Heart left ventricle (tissue), 16 donors: ENCODE measurements at regions not wholly inside any gene's neighbourhood (a gene's known extent, or its start where the extent isn't known, plus 50 kb on each side); places are given as distances from the start of the nearest gene placed in this dataset.

Experiments
- ATAC-seq, 4 donors: fragments of 200-7000 bp; cut with Tn5 transposase; one replicate each; pipeline ENCODE4 v1.9.1; 2020 to 2022; ENCODE audit warnings: moderate library complexity in 4 of 4, mild to moderate bottlenecking in 3 of 4, moderate number of reproducible peaks in 1 of 4
- DNase-seq, 5 donors: peaks; one replicate each; pipeline ENCODE4 v3.0.0-alpha.2; 2020
- H3K27ac ChIP-seq, 12 donors: fragments of 200-600 bp; sonication (generic) in 4 of 12; one replicate each; pipeline versions ENCODE4 v1.5.0 to v1.8.0; 2016 to 2022; ENCODE audit warnings: mild to moderate bottlenecking in 2 of 12
- H3K27me3 ChIP-seq, 9 donors: fragments of 200-600 bp; sonication (generic) in 2 of 9; one replicate each; pipeline versions ENCODE4 v1.5.1 to v1.8.0; 2016 to 2022; ENCODE audit warnings: mild to moderate bottlenecking in 3 of 9
- H3K36me3 ChIP-seq, 9 donors: fragments of 200-600 bp; sonication (generic) in 2 of 9; one replicate each; pipeline versions ENCODE4 v1.5.0 to v1.8.0; 2018 to 2022; ENCODE audit warnings: mild to moderate bottlenecking in 2 of 9
- H3K4me1 ChIP-seq, 12 donors: fragments of 200-600 bp; sonication (generic) in 4 of 12; one replicate each; pipeline versions ENCODE4 v1.5.0 to v1.8.0; 2016 to 2022; ENCODE audit warnings: mild to moderate bottlenecking in 3 of 12
- H3K4me3 ChIP-seq, 12 donors: fragments of 200-600 bp; sonication (generic) in 4 of 12; one replicate each; pipeline versions ENCODE4 v1.5.0 to v1.8.0; 2017 to 2022; ENCODE audit warnings: mild to moderate bottlenecking in 9 of 12, moderate library complexity in 4 of 12
- H3K9me3 ChIP-seq, 12 donors: fragments of 200-600 bp; sonication (generic) in 4 of 12; one replicate each; pipeline versions ENCODE4 v1.5.0 to v1.8.0; 2016 to 2022; ENCODE audit warnings: mild to moderate bottlenecking in 1 of 12
- POLR2A ChIP-seq, 2 donors: fragments of 450-650 bp; IDR thresholded peaks; one replicate each; pipeline ENCODE4 v1.6.1; 2017; ENCODE audit warnings: antibody characterized with exemption in 2 of 2, mild to moderate bottlenecking in 2 of 2, moderate library complexity in 2 of 2
- WGBS, 4 donors: extraction: QIAGEN DNeasy Blood & Tissue Kit in 2 of 4; methylation state at CpG; one replicate each; pipeline versions ENCODE4 v1.1.5 to v1.1.7; 2013 to 2018; 5-methylcytosine and 5-hydroxymethylcytosine counted together
- intact Hi-C, 10 donors: fragments of 100-400 bp; cut with DNase I; formaldehyde crosslinking; loops; one replicate each; pipeline versions ENCODE4 v1.11.1 to v1.14.2; 2022
- TF ChIP-seq, protein P1 (sequence below), 12 donors: fragments of 200-600 bp; sonication (generic) in 4 of 12; IDR thresholded peaks; one replicate each; pipeline versions ENCODE4 v1.5.0 to v1.8.0; 2018 to 2022; ENCODE audit warnings: antibody characterized with exemption in 12 of 12, mild to moderate bottlenecking in 5 of 12
- donor health status: ischemic (EF 13 %, LVEDD 7.1; RV severe dilation, severe dysfunction).
- donor health status: healthy with polysubstance abuse.
- donor health status: DM: no; HTN: yes; CAD: no.
- donor health status: DM: no; HTN: no; CAD: no.
- donor health status: ischemic (EF 25% LVEDD 6.9; RV normal size, moderate dysfunction).
- donor health status: ischemic (EF 25% LVEDD 5.7; RV mildly dilated, moderate dysfunction).
- donor health status: healthy.
- donor health status: DM: yes; HTN: yes; CAD: no.
- donor health status: ischemic (EF 35%, LVEDD 5.7; RV mildly dilated, moderate dysfunction).
- donor health status: nonischemic (EF 11% LVEDD 7.7; RV severe dilation, severe dysfunction).
- donor health status: DM: yes; HTN: yes; CAD: no.
- donor health status: PGD.
- donor health status: ischemic (EF 29% LVEDD 5.4; RV normal size, mild dysfunction).
- donor health status: nonischemic (EF 23%, LVEDD 6.1; RV moderate dilation, normal function).

DNA sequence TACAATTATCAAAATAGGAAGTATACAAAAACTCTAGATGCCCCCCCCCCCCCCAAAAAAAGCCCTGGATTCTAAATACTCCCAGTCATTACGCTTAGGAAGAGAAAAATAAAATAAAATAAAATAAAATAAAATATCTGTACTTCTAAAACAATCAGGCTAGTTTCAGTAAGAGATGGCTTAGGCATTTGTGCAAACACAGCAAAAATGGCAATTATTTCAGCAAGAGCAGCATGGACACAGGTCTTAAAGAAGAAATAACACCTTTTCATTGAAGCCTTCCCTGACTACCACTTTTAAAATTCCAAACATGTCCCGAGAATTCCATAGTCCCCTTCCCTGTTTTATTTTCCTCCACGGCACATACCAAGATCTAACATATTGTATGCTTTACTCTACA, 218.6 kb upstream of the POU5F2 start:
- Histone ChIP-seq H3K9me3 (no peaks in the 10 kb centered on the region), H3K4me3 (no peak overlapping the region), H3K27ac (no peak overlapping the region), H3K36me3 (peaks cover 0 to 9% (median 0%) of the 10 kb centered on the region in 9 donors), H3K27me3 (no peaks in the 10 kb centered on the region), H3K4me1 (no peaks in the 10 kb centered on the region)
- DNase-seq: no peak
- TF ChIP-seq, protein P1, sequence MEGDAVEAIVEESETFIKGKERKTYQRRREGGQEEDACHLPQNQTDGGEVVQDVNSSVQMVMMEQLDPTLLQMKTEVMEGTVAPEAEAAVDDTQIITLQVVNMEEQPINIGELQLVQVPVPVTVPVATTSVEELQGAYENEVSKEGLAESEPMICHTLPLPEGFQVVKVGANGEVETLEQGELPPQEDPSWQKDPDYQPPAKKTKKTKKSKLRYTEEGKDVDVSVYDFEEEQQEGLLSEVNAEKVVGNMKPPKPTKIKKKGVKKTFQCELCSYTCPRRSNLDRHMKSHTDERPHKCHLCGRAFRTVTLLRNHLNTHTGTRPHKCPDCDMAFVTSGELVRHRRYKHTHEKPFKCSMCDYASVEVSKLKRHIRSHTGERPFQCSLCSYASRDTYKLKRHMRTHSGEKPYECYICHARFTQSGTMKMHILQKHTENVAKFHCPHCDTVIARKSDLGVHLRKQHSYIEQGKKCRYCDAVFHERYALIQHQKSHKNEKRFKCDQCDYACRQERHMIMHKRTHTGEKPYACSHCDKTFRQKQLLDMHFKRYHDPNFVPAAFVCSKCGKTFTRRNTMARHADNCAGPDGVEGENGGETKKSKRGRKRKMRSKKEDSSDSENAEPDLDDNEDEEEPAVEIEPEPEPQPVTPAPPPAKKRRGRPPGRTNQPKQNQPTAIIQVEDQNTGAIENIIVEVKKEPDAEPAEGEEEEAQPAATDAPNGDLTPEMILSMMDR (IDR thresholded peaks at IDR 0.05): no peak
- no peak for TF ChIP-seq POLR2A (IDR thresholded peaks at IDR 0.05)
- WGBS, 4 donors: 97 to 98% (median 97%) methylated on average over 3 of the region's 3 CpGs
- intact Hi-C loops: no loop called here
- no peak for ATAC-seq

DNA sequence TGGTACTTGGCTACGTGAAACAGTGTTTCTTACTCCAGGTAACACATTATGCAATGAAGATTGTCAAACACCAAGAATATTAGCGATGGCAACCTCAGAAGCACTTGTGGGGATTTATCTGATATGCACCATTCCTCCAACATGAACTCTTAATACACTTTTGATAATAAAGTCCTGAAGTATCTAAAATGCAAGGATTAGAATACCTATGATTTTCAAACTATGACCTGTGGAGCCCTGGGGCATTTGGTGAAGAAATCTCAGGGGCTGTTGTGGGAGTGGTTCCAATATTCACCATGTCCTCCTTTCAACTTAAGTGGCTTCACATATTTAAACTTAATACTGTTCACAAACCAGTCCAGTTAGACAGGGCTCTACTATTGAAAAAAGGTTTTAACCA, 214.6 kb upstream of the POU5F2 start:
- H3K27ac ChIP-seq: no peak overlapping the region
- ATAC-seq (no peak), DNase-seq (no peak)
- H3K4me1 ChIP-seq: no peaks in the 10 kb centered on the region
- WGBS, 4 donors: 95 to 99% (median 97%) methylated on average over 2 of the region's 2 CpGs
- no peak for TF ChIP-seq POLR2A (IDR thresholded peaks at IDR 0.05)
- TF ChIP-seq, protein P1 (IDR thresholded peaks at IDR 0.05): no peak
- peaks cover 0 to 8% (median 0%) of the 10 kb centered on the region in 9 donors for H3K36me3 ChIP-seq
- no peak overlapping the region for H3K4me3 ChIP-seq
- no peaks in the 10 kb centered on the region for H3K27me3 ChIP-seq
- no peaks in the 10 kb centered on the region for H3K9me3 ChIP-seq
- intact Hi-C loops: no loop called here

DNA sequence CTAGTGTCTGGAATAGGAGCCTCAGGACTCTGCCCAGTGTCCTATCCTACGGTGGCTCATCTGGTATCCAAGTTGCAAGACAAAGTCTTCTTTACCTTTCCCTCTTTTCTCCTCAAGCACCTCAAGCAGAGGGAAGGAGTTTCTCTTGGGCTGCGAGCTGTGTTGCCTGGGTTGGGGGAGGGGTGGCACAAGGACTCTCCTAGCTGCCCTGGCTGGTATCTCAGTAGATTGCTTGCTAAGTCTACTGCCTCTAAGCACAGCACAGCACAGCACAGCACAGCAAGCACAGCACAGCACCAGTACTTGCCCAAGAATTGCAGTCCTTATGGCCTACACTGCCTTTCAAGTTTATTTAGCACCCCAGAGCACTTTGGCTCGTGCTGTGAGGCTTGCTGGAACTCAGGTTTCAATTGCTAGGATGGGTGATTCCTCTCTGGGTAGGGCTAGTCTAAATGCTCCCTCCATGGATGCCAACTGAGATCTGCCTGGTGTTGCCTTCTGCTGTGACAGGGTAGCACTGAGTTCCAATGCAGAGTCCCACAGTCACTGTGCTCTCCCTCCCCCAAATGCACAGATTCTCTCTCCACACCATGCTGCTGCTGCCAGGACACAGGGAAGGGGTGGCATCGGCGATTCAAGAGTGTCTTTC, 213.1 kb upstream of the POU5F2 start:
- no peak overlapping the region for H3K4me3 ChIP-seq
- no peak for TF ChIP-seq POLR2A (IDR thresholded peaks at IDR 0.05)
- TF ChIP-seq, protein P1 (IDR thresholded peaks at IDR 0.05): no peak
- H3K27me3 ChIP-seq: no peaks in the 10 kb centered on the region
- no peak overlapping the region for H3K27ac ChIP-seq
- H3K36me3 ChIP-seq: peaks cover 0 to 8% (median 0%) of the 10 kb centered on the region in 9 donors
- intact Hi-C loops: no loop called here
- no peaks in the 10 kb centered on the region for H3K9me3 ChIP-seq
- ATAC-seq (no peak), DNase-seq (no peak)
- WGBS, 4 donors: 94 to 96% (median 95%) methylated on average over 5 of the region's 5 CpGs
- H3K4me1 ChIP-seq: no peaks in the 10 kb centered on the region

DNA sequence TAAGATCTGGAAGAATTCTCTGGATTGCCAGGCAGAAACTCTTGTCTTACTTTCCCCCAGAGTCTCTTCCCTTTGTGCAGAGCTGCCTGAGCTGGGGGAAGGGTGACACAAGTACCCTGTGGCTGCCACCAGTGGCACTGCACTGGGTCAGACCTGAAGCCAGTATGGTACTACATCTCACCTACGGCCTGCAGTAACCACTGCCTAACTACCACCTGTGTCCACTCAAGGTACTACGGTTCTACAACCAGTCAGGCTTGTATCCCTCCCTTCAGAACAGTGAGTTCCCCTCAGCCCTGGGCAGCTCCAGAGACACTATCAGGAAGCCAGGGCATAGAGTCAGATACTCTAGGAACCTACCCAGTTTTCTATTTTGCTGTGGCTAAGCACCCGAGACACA, 212.0 kb upstream of the POU5F2 start:
- no peaks in the 10 kb centered on the region for H3K27me3 ChIP-seq
- H3K27ac ChIP-seq: no peak overlapping the region
- no peaks in the 10 kb centered on the region for H3K4me1 ChIP-seq
- WGBS, 4 donors: 98 to 100% (median 99%) methylated on average over 2 to 3 of the region's 3 CpGs
- intact Hi-C loops: no loop called here
- TF ChIP-seq, protein P1 (IDR thresholded peaks at IDR 0.05): no peak
- TF ChIP-seq POLR2A (IDR thresholded peaks at IDR 0.05): no peak
- H3K36me3 ChIP-seq: peaks cover 0 to 4% (median 0%) of the 10 kb centered on the region in 9 donors
- ATAC-seq (no peak), DNase-seq (no peak)
- H3K4me3 ChIP-seq: no peak overlapping the region
- H3K9me3 ChIP-seq: no peaks in the 10 kb centered on the region
